Heart right ventricle (tissue), 16 donors: ENCODE measurements at regions not wholly inside any gene's neighbourhood (a gene's known extent, or its start where the extent isn't known, plus 50 kb on each side); places are given as distances from the start of the nearest gene placed in this dataset.
"Not testable (repeated sequence)": the region's sequence is repeated elsewhere in the genome, so short reads cannot be mapped to it uniquely, and the experiment has no call there.

Experiments
- ATAC-seq, 8 donors: fragments of 200-7000 bp; cut with Tn5 transposase; one replicate each; pipeline ENCODE4 v1.9.1; 2020; ENCODE audit warnings: mild to moderate bottlenecking in 8 of 8, moderate library complexity in 8 of 8, moderate number of reproducible peaks in 1 of 8
- DNase-seq, 2 donors: peaks; one replicate each; pipeline ENCODE4 v3.0.0-alpha.2; 2020
- H3K27ac ChIP-seq, 10 donors: fragments of 200-600 bp; sonication (generic) in 2 of 10; one replicate each; pipeline versions ENCODE4 v1.5.0 to v1.8.0; 2020 to 2022; ENCODE audit warnings: mild to moderate bottlenecking in 3 of 10
- H3K27me3 ChIP-seq, 7 donors: fragments of 200-600 bp; one replicate each; pipeline ENCODE4 v1.8.0; 2021 to 2022; ENCODE audit warnings: mild to moderate bottlenecking in 2 of 7
- H3K36me3 ChIP-seq, 9 donors: fragments of 200-600 bp; sonication (generic) in 1 of 9; one replicate each; pipeline versions ENCODE4 v1.5.0 to v1.8.0; 2020 to 2022; ENCODE audit warnings: mild to moderate bottlenecking in 2 of 9
- H3K4me1 ChIP-seq, 9 donors: fragments of 200-600 bp; sonication (generic) in 1 of 9; one replicate each; pipeline versions ENCODE4 v1.5.0 to v1.8.0; 2020 to 2022; ENCODE audit warnings: mild to moderate bottlenecking in 4 of 9
- H3K4me3 ChIP-seq, 10 donors: fragments of 200-600 bp; sonication (generic) in 2 of 10; one replicate each; pipeline versions ENCODE4 v1.5.0 to v1.8.0; 2020 to 2022; ENCODE audit warnings: mild to moderate bottlenecking in 7 of 10, moderate library complexity in 2 of 10
- H3K9me3 ChIP-seq, 11 donors: fragments of 200-600 bp in 10 of 11; sonication (generic) in 2 of 11; one replicate each; pipeline versions ENCODE4 v1.5.0 to v1.8.0; 2013 to 2022; ENCODE audit warnings: mild to moderate bottlenecking in 2 of 11, control low read depth in 1 of 11, moderate library complexity in 1 of 11
- CTCF ChIP-seq, 9 donors: fragments of 200-600 bp; sonication (generic) in 2 of 9; IDR thresholded peaks; one replicate each; pipeline versions ENCODE4 v1.5.0 to v1.8.0; 2021 to 2022; ENCODE audit warnings: antibody characterized with exemption in 9 of 9, mild to moderate bottlenecking in 5 of 9, moderate library complexity in 1 of 9
- WGBS, 2 donors: extraction: QIAGEN DNeasy Blood & Tissue Kit; methylation state at CpG; one replicate each; pipeline ENCODE4 v1.1.7; 2013; ENCODE audit warnings: inconsistent platforms in 1 of 2; 5-methylcytosine and 5-hydroxymethylcytosine counted together
- intact Hi-C, 10 donors: fragments of 100-400 bp; cut with DNase I; formaldehyde crosslinking; loops; one replicate each; pipeline versions ENCODE4 v1.11.1 to v1.14.2; 2022
- donor health status: Arrhythmogenic right ventricular cardiomyopathy.
- donor health status: ischemic (EF 13 %, LVEDD 7.1; RV severe dilation, severe dysfunction).
- donor health status: healthy with polysubstance abuse.
- donor health status: DM: no; HTN: yes; CAD: no.
- donor health status: DM: no; HTN: no; CAD: no.
- donor health status: ischemic (EF 25% LVEDD 6.9; RV normal size, moderate dysfunction).
- donor health status: ischemic (EF 25% LVEDD 5.7; RV mildly dilated, moderate dysfunction).
- donor health status: healthy.
- donor health status: DM: yes; HTN: yes; CAD: no.
- donor health status: Ischemic cardiomyopathy.
- donor health status: ischemic (EF 35%, LVEDD 5.7; RV mildly dilated, moderate dysfunction).
- donor health status: nonischemic (EF 11% LVEDD 7.7; RV severe dilation, severe dysfunction).
- donor health status: DM: yes; HTN: yes; CAD: no.
- donor health status: PGD.
- donor health status: ischemic (EF 29% LVEDD 5.4; RV normal size, mild dysfunction).
- donor health status: nonischemic (EF 23%, LVEDD 6.1; RV moderate dilation, normal function).

- Histone ChIP-seq H3K27me3 (peaks cover 0 to 6% (median 0%) of the 10 kb centered on the region in 7 donors), H3K4me1 (no peaks in the 10 kb centered on the region), H3K36me3 (no peaks in the 10 kb centered on the region), H3K9me3 (peaks cover 0 to 25% (median 3%) of the 10 kb centered on the region in 11 donors), H3K4me3 (no peak overlapping the region), H3K27ac (no peak overlapping the region)
- 83 to 85% methylated on average over 17 of the region's 17 CpGs for WGBS, 2 donors
- intact Hi-C loops: no loop called here
- no peak for DNase-seq
- peak in 1 of 8 donors; percentile 15 for ATAC-seq
- no peak for TF ChIP-seq CTCF (IDR thresholded peaks at IDR 0.05)
Measured at GRCh38 chr12:125860672-125861288, 795.5 kb downstream of the AACS start.

GRCh38 chr12:125861299-125862281, 796.4 kb downstream of the AACS start:
- Histone ChIP-seq H3K36me3 (no peaks in the 10 kb centered on the region), H3K27me3 (peaks cover 0 to 6% (median 0%) of the 10 kb centered on the region in 7 donors), H3K4me1 (no peaks in the 10 kb centered on the region), H3K27ac (no peak overlapping the region), H3K4me3 (peak overlapping the region in 9 of 10 donors; percentile 7 to 45 (median 32)), H3K9me3 (peaks cover 0 to 29% (median 3%) of the 10 kb centered on the region in 11 donors)
- DNase-seq: peak; percentile 43 to 69
- WGBS, 2 donors: 29 to 31% methylated on average over 68 of the region's 68 CpGs
- intact Hi-C loops: no loop called here
- no peak for TF ChIP-seq CTCF (IDR thresholded peaks at IDR 0.05)
- ATAC-seq: peak; percentile 61 to 99 (median 90)

GRCh38 chr12:125865236-125865635, 800.0 kb downstream of the AACS start:
- H3K4me3 ChIP-seq, H3K27me3 ChIP-seq, H3K4me1 ChIP-seq, ATAC-seq, intact Hi-C loops, H3K27ac ChIP-seq, DNase-seq, H3K36me3 ChIP-seq: not testable (repeated sequence)
- WGBS, 2 donors: 85 to 92% methylated on average over 6 of the region's 6 CpGs
- H3K9me3 ChIP-seq: peaks cover 0 to 29% (median 3%) of the 10 kb centered on the region in 11 donors

- Histone ChIP-seq H3K4me1 (peaks cover 0 to 5% (median 0%) of the 10 kb centered on the region in 9 donors), H3K4me3 (no peak overlapping the region), H3K27me3 (no peaks in the 10 kb centered on the region), H3K27ac (peak overlapping the region in 8 of 10 donors; percentile 5 to 69 (median 47)), H3K36me3 (no peaks in the 10 kb centered on the region), H3K9me3 (peaks cover 0 to 7% (median 0%) of the 10 kb centered on the region in 11 donors)
- peak; percentile 23 to 54 for DNase-seq
- intact Hi-C loops: no loop called here
- WGBS, 2 donors: 70 to 79% methylated on average over 9 of the region's 9 CpGs
- TF ChIP-seq CTCF (IDR thresholded peaks at IDR 0.05): no peak
- peak; percentile 84 to 99 (median 96) for ATAC-seq
Measured at GRCh38 chr12:125871811-125872594, 806.8 kb downstream of the AACS start.
